ENCODE measurements at regions not wholly inside any gene's neighbourhood (a gene's known extent, or its start where the extent isn't known, plus 50 kb on each side); places are given as distances from the start of the nearest gene placed in this dataset.

DNA sequence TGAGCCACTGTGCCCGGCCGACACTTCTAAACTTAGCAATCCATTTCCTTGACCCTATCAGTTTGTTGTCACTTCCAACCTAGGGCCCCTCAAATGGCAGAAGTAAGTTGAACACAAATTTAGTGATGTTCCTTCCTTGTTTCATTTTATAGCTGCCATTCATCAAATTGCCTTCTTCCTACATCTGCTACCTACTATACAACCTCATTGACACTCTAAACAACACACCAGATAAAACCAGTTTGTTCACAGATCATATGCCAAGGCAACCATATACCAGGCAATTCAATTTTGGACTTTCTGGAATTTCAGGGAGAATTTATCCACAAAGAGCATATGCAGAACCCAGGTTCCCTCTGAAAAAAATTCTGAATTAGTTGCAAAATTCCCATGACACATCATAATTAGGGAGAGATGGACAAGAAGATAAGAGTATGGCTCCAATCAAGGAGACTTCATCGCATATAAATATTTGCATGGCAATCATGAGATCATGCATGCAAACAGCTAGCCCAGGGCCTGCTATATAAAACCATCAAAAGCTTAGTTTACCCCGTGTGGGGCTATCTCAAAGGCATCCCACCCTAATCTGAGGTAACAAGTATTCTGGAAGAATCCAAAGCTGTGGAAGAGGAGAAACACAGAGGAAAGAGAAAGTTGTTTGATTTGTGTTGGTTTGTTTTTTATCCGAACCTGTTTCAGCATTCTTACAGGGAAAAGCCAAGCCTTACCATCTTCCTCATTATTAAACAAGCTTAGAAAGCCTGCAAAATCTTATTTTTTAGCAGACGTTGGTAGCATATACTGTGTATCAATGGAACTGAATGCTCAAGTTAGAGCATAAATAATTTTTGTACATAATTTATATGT is 132.8 kb upstream of the TNFAIP3 start:
- no peak for DNase-seq (ENCODE audit: low spot score)

DNA sequence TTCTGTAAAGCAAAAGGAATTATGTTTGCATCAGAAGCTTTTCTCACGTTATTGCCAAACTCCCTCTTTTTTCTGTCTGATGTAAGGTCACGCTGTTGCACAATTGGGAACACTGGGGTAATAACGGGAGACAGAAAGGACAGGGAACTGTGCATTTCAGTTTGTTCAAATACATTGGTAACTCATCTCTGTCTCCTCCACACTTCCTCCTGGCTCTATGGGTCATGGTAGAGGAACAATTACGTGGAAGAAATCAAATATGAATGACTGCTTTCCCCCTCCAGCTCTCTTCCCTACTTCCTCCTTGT is 132.2 kb upstream of the TNFAIP3 start:
- DNase-seq (ENCODE audit: low spot score) = no peak

DNA sequence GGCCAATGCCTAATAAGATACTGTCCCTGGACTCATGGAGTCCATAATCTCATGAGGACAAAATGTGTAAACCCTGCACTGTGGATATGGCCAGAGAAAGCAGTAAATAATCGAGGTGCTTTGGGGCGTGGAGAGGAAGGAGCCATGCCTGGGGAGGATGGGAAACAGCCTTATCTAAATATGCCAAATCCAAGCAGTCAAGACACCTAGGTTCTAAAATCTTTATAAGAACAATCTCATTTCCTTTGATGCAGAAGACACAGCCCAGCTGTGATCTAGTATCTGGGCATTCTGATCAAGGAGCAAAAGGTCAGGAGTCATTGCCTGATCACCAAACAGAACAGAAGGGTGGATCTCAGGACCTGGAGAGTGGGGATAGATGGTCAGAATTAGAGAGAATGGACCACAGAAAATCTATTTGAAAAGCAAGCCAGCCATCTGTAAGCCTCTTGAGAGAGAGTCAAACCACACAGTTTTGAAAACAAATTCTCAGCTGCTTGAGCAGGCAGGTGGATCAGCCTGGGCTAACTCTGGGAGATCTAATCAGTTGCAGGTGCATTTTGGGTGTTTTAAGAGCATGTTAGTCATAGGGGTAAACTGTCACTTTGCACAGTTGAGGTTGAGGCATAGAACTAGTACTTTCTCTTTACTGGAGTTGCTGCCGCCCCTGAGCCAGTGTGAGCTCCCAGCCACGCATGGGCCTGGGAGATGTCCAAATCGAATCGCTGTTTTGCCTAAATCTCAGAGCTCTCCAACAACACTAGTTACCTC is 130.8 kb upstream of the TNFAIP3 start:
- no peak for DNase-seq (ENCODE audit: low spot score)

DNA sequence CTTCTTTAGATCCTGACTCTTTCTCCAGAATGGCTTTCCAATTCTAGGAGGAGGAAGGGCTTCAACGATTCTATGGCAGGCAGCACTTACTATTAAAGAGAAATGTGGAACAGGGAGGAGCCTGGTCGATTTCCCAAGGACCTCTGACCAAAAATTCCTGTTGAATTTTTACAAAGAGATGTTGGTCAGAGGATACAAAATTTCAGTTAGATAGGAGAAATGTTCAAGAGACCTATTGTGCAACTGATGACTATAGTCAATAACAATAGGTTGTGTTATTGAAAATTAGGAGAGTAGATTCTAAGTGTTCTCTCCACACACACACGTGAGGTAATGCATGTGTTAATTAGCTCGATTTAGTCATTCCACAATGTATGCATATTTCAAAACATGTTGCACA is 130.1 kb upstream of the TNFAIP3 start:
- no peak for DNase-seq (ENCODE audit: low spot score)

DNA sequence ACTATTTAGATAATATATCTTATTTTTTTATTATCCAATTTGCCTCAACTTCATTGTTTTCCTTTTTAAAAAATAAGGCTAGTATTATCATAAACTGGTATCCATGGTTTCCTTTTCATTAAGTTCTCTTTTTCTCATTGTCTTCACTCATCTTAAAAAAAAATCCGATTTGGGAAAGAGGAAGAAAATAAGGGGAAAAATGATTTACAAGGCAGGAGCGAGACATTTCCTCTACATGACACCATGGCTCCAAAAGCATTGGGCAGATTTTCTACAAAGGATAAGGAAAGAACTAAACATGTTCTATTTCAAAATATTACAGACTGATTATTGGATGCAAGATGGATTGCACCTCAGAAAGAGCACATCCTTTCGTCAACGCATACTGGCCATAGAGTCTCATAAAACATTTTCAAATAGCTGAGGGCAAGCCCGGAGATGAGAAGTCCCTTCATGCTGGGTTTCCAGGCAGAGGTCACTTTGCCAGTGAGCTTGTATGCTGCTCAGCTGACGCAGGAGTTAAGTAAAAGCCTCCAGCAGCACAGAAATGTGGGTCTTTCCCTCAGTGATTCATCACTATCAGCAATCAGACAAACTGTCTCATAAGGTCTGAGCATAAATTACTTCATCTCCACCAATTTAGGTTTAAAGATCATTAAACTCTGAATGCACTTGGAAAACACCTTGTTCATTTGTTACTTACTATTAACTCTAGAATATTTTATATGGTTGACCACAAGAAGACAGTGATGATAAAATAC is 129.0 kb upstream of the TNFAIP3 start:
- no peak for DNase-seq (ENCODE audit: low spot score)

DNA sequence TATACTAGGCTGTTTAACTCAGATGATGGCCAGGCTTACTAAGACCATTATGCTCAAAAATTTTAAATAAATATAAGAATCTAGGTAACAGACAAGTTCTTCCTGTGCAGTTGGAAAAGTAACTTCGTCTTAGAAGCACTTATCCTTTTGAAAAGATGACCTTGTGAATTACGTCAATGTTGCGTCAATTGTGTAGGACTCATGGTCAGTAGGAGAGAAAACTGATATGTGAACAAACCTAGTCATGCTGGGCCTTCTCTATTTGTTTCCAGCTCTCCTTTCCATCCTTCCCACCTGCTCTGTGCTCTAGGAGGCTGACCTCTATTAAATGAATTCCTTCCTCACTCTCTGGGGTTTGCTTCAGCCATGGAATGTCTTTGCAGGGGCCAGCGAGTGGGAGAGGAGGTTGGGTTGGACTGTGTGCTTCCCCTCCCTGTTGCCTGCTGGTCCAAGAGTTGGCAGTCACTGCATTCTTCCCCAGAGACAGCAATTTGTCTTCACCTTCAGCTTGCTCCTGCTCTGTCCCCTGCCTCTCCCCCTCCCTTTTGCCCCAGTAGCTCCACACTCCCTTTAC is 128.0 kb upstream of the TNFAIP3 start:
- no peak for DNase-seq (ENCODE audit: low spot score)

DNA sequence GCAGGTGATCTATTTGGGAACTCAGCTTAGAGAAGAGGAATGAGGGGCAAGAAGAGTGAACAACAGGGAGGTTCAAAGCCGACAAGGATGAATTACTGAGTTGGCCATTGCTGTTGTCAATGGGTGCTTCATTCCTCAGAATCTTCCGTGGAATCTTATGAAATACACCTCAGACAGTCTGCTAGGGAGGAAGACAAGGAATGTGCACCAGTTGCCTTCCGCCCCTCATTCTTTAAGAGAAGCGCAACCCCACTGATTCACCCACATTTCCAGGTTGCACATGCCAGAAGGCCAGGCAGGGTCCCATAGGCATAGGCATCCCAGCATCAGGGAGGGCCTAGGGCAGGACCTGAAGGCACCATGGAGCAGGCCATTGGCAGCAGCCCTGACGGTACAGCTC is 127.5 kb upstream of the TNFAIP3 start:
- no peak for DNase-seq (ENCODE audit: low spot score)

DNA sequence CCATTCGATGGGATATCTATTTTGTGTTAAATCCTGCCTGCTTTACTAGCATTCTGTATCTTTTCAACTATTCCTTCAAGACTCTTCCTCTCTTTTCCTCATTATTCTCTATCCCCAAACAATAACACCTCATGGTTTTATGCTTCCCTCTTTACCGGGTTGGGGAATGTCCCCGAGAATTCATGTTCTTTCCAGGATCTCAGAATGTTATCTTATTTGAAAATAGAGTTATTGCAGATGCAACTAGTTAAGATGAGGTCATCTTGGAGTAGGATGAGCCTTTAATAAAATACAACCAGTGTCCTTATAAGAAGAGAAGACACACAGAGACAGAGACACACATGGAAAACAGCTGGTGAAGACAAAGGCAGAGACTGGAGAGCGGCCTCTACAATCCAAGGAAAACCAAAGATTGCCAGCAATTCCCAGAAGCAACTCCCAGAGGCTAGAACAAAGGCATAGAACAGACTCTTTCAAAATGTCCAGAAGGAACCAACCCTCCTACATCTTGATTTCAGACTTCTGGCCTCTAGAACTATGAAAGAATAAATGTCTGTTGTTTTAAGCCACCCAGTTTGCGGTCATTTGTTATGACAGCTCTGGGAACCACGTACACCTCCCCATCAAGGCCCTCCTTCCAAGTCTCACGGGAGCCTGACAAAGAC is 126.8 kb upstream of the TNFAIP3 start:
- no peak for DNase-seq (ENCODE audit: low spot score)

DNA sequence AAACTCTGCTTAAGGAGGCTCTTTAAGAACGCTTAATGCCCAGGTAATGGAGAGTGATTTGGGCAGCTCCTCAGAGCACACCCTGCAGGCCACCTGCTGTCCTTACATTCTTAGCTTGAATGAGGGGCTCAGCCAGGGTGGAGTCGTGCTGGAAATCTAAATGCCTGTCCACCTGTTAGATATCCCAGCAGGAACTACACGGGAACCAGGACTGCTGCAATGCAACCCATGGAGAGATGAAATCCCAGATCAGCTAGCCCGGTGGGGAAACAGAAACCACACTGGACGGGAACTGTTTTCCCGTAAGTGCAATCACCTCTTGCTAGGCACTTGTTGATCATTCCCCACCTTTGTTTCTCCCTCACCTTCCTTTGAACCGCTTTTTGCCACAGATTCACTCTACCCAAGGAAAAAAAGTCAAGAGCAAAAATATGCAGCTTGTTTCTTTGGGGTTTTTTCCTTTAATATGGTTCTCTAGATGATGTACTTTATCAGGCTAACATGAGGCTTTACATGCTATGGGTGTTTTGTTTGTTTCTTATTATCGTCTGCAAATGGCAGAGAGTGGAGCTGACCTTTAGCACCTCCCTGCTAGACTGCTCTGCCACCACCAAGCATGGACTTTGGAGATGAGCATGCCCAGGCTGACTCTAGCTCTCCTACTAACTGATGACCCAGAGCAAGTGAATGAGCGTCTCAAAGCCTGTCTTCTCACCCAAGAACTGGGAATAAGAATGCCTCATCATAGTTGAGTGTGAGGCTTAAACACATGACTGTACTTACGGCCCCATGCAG is 125.9 kb upstream of the TNFAIP3 start:
- no peak for DNase-seq (ENCODE audit: low spot score)

DNA sequence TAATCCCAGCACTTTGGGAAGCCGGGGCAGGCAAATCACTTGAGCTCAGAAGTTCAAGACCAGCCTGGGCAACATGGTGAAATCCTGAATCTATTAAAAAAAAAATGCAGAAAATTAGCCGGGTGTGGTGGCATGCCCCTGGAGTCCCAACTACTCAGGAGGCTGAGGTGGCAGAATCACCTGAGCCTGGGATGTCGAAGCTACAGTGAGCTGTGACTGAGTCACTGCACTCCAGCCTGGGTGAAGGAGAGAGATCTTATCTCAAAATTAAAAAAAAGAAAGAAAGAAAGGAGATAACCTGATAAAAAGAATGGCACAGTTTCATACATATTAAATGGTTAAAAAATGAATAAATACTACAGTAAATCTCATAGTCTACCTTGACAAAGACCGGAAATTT is 123.6 kb upstream of the TNFAIP3 start:
- no peak for DNase-seq (ENCODE audit: low spot score)

DNA sequence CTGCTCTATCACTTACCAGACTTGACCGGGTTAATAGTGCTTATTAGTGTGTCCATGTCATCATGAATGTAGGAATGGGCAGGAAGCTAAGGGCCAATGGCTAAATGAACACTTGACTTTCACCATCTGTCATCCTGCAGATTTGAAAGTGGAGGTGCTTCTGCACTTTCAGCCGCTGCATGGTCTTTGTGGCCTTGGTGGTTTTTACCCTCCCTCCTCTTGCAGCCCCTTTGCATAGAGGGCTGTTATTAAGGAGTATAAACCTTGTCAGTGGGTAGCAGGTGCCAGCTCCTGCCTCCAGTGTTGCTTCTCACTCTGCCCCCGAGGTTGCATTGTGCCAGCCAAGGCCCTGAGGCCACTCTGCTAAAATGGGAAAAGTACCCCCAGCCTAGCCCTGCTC is 122.2 kb upstream of the TNFAIP3 start:
- no peak for DNase-seq (ENCODE audit: low spot score)

DNA sequence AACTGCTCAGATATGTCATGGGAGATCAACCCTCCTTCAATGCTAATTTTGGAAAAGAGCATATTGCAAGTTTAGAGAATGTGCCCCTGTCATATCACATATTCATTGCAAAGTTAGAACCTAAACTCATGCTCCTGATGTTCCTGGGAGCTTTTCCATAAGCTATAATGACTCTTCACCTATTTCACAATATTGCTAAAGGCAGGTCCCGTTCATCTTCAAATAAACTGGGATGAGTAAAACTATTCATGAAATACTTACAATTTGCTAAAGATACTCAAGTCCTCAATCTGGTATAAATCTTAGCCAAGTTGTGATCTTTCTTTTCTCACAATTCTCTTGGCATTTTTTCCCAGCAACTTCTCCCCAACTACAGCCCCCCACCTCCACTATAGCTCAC is 121.7 kb upstream of the TNFAIP3 start:
- DNase-seq (ENCODE audit: low spot score) = no peak

DNA sequence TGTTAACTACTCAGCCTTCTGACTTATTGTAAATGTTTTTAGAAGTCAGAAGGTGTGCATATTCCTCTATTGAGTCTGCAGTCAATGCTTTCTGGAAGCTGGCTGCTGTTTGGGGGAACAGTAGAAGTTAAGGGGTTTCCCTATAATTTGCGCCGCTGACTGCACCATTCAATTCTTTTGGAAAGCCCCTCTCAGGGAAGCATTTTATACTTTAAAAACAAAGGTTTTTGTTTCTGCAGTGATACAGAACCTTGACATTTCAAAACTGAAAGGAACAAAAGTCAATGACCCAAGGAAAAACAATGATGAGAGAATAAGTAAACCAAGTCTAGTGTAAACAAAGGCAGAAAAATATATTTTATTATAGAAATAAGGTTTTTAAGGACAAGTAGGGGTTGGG is 120.8 kb upstream of the TNFAIP3 start:
- no peak for DNase-seq (ENCODE audit: low spot score)

DNA sequence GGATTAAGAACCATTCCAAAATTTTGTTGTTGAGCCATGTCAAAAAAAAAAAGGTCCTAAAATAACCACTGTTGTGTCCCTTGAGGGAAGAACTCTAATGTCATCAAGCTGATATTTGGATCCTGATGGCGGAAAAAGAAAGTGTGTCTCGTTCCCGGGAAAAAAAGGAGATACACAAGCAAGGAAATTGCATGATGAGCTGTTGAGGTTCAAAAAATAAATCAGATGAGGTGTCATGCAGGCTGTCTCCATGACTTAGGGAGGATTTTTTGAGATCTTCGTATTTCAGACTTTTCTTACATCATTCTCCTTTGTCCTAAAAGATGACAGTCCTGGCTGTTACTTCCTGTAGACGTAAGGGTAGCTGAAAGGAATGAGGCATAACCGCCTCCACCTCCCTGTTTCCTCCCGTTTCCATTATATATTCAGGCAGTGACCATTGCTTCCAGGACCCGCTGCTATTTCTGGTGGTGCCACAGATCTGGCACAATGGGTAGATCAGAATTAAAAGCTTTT is 117.3 kb upstream of the TNFAIP3 start:
- DNase-seq (ENCODE audit: low spot score) = no peak

DNA sequence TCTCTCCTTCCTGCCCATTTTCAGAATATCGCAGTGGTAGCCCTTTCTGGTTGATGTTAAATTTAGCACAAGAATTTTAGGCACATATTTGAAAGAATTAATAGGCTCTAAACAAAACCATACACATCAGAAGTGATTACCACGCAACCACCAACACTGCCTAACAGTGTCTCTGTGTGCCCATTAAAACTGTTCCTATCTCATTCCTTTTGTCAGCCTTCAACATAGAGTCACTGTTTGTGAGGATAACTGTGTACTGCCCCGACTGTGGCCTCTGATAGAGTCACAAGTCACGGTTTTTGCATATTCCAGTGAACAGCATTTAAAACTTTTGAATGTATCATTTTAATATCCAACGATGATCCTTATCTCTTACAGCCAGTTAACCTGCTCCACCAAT is 116.8 kb upstream of the TNFAIP3 start:
- DNase-seq (ENCODE audit: low spot score) = no peak

DNA sequence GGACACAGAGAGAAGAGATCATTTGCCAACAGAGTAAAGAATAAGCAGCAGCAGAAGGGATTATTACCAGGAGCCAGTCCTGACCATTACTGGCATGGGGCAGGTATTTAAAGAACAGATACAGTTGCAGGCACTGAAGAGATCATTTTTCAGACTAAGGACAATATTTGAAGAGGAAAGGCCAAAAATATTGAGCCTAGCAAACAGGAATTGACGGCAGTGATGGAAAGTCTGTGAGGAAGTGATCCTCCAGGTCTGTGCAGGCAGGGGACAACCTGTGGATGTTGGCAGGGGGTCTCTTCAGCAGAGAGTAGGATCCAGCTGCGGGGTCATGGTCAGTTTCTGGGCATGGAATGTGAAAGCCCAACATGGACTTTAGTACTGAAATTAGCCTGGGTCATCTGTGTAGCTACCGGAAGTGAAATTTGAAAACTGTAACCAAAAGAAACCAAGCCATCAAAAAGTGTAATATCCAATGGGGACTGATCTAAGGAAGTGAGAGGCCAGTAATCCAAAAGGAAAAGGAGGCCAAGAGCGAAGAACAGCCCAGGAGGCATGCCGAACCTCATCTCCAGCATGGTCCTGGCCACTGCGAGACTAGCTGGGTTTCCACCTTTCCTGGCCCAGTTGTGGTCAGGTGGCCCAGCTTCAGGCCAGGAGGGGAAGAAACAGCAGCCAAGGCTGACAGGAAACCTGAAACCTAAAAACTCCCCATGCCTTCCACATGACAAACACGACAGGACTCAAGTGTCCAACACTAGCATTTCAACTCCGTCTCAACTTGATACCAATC is 115.1 kb upstream of the TNFAIP3 start:
- no peak for DNase-seq (ENCODE audit: low spot score)

DNA sequence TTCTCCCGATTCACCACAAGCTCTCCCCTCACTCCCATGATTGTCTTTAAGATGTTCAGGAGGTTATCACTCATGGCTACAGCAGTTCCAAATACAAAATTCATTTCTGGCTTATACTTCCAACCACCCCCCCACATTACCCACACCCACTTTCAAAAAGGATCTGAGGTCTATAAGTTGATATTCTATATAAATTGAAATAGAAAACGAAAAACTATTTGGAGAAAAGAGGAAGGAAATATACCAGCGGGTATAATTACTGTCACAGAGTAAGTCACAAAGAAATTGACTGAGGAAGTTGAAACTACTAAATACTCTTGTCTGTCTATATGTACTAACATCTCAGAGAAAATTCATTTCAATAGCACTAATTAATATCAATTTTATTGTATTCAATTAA is 112.7 kb upstream of the TNFAIP3 start:
- DNase-seq (ENCODE audit: low spot score) = no peak

DNA sequence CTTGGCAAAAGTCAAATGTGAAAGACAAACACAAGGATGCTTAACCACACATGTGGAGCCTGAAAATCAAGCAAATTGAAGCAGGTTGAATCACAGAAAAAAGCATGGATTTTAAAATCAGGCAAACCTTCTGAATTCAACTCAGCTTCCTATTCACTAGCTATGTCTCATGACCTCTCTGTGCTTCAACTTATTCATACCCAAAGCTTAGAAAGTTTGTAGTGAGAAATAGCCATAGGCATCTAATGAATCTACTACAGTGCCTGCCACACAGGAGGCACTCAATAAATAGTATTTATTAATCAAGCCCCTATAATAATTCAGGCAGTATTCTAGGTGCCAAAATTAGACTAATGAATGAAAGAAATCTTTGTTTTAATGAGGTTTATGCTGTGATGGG is 112.2 kb upstream of the TNFAIP3 start:
- DNase-seq (ENCODE audit: low spot score) = no peak

DNA sequence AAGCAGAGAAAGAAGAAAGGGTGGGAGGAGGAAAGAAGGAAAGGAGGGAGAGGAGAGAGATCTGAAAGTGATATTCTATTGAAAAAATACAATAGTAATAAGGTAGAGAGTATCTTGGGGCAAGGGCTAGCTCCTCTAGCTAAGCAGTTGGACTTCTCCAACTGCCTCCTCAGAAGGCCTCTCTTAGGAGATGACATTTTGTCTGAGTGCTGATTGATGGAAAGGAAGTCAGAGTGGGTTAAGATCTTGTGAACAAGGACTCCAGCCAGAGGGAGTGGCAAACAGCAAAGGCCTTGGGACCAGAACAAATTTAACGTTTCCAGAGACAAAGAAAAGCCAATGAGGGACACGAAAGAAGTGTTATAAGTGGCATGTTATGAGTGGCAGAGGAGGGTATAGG is 111.8 kb upstream of the TNFAIP3 start:
- DNase-seq (ENCODE audit: low spot score) = no peak

DNA sequence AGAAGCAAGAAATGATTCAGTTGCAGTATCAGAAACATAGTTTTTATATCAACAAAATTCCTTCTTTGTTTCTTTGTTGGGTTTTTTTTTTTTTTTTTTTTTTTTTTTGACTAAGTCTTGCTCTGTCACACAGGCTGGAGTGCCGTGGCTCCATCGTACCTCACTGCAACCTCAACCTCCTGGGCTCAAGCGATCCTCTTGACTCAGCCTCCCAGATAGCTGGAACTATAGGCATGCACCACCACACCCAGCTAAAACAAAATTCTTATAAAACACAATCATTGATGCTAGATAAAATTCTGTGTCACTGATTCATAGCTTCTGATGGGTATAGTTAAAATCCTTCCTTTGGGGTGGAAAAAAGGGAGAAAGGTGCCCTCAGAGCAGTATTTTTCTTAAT is 110.3 kb upstream of the TNFAIP3 start:
- no peak for DNase-seq (ENCODE audit: low spot score)

Data from putamen (tissue), 1 donor.